HG02759 (cell line): ENCODE measurements at regions not wholly inside any gene's neighbourhood (a gene's known extent, or its start where the extent isn't known, plus 50 kb on each side); places are given as distances from the start of the nearest gene placed in this dataset.

Experiments
- ATAC-seq: cut with Tn5 transposase; IDR thresholded peaks from one replicate; pipeline ENCODE4 v1.9.1; 2021; ENCODE audit warnings: mild to moderate bottlenecking, moderate library complexity; ENCODE audit not compliant: unreplicated experiment

DNA sequence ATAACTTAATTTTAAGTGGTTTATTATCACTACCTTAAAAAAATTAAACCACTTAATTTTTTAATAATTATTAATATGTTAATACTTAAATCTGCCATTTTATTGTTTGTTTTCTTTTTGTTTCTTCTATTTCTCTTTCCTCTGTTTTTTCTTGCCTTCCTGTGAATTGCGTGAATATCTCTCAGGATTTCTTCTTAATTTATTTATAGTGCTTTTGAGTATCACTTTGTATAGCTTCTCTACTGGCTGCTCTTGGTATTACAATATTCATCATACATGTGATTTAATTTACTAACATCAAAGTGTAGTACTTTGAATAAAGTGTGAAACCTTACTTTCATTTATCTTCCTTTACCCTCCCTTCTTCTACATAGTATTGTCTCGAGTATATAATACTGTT, 349.5 kb upstream of the CPXCR1 start:
- ATAC-seq = no peak

DNA sequence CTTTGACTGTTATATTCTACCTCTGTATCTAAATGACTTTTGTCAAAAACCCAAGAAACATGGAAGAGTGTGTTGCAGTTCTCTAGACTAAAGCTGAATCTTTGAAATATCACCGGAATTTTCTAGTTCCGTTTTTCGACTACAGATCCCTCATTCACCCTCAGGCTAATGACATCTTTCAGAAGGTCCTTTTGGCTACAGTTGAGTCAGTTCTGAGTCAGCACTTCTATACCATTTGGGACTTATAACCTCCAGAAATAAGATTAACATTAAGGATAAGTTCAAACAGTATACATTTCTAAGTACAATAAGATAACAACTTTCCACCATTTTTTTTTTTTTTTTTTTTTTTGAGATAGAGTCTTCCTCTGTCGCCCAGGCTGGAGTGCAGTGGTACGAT, 331.0 kb upstream of the CPXCR1 start:
- ATAC-seq = no peak

DNA sequence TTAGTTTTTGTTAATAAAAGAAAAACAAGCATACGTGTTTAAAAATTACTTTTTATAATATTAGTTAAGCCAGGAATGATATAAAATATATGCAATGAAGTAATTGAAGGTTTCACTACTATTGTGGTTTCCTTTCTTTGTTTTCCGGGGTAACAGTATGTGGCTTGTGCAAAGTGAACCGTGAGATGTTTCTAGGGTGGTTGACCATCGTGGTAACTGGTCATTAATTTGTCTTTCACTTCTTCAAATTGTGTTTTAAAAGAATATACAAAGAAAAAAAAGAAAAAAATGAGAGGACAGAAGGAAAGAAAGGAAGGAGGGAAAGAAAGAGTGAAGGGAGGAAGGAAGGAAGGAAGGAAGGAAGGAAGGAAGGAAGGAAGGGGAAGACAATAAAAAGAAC, 330.1 kb upstream of the CPXCR1 start:
- no peak for ATAC-seq

DNA sequence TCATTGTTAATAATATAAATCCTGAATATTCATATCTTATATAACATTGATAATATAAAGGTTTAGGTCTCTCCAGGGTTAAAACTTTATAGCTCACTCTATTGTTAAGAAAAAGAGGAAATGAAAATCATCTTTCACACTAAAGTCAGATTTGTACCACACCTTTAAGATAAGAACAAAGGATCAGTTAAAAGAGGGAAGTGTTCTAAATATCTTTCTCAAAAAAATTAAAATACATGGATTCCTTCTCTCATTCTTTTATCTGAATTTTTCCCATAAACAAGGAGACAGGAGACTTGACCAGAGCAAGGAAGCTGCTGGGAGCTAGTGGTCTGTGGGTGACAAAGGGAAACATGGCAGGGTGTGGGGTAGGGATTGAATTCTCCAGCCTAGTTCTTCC, 323.0 kb upstream of the CPXCR1 start:
- no peak for ATAC-seq

DNA sequence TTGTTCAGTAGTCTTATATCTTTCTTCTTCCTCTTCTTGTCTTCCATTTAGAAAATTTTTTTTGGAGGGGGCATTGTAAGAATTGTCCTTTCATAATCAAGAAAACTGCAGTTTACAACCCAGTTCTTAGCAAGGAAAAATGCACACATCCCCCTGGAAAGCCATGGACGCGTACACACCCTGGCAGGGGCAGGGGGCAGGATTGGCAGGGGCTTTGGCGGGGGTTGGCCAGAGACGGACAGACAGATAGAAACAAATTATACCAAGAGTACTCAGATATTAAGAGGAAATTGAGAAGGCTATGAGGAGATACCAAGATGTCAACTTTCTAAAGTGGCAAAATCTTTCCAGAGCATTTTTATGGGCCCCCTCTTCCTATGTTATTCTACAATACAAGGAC, 322.5 kb upstream of the CPXCR1 start:
- ATAC-seq = no peak

DNA sequence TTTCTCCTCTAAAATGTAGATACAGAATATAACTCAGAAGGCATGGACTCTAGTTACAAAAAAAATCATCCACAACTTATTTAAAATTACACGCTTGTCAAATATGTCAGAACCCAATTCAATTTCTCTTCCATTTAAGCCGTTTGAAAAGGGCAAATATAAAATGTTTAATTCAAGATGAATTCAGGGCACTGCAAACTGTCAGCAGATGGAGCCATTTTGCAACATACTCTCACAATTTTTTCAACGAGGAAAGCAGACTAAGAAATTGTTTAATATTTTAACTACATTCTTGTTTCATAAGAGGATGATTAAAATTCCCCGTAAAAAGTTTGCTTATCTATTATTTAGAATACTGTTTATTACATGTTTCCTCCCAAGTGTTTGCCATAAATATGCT, 321.3 kb upstream of the CPXCR1 start:
- ATAC-seq = no peak

DNA sequence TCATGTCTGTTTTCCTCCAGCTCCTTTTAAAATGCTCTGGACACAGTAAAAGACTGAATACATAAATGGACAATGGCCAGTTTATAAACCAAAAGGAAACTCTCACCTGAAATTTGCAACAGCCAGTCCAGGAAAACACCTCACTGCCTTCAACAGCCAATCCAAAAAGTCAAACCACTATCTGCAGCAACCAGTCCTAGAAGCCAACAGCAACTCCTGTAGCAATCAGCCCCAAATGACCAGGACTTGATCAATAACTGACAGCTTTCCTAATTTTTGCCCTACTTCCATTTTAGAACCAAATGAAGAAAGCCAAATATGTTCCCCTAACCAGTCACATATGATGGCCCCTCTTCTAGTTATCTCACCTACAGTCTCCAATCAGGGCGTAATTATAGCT, 309.5 kb upstream of the CPXCR1 start:
- no peak for ATAC-seq

DNA sequence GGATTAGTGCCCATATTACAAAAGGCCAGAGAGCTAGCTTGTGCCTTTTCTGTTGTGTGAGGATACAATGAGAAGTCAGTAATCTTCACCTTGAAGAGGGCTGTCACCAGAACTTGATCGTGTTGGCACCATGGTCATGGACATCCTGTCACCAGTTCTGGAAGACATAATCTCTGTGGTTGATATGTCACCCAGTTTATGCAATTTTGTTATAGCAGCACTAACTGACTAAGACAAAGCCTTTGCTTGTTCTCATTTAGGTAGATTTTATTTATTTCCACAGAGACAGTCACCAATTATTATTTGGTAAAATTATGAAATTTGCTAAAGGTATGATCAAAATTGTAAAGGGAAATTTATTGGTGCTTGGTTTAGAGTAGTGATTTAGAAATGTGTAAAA, 308.8 kb upstream of the CPXCR1 start:
- no peak for ATAC-seq

DNA sequence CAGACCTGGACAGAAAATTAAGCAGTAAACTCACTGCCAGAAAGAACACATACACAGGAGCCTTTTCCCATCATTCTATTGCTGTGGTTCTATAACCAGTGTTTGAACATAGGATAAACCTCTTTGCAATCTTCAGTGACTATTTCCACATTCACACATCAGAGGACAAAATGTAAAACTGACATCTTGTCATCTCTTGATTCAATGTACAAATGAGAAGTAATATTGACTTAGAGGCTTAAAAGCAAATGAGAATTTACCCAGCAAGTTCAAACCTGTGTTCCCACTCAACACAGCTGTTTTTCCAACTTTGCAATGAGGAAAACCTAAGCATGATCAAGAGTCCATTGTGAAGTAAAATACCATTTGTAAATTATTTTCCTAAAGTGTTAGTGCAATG, 307.1 kb upstream of the CPXCR1 start:
- ATAC-seq = no peak
